ENCODE measurements at regions not wholly inside any gene's neighbourhood (a gene's known extent, or its start where the extent isn't known, plus 50 kb on each side); places are given as distances from the start of the nearest gene placed in this dataset.

- no peak for TF ChIP-seq CTCF (conservative IDR thresholded peaks at IDR 0.05; ENCODE audit: low read depth, low read length)
- no peak for TF ChIP-seq EZH2 (IDR thresholded peaks at IDR 0.05; ENCODE audit: low read length, unreplicated experiment)
Observed at GRCh38 chr12:115400011-115400410, 716.0 kb upstream of the TBX3 start.
